ENCODE measurements at regions not wholly inside any gene's neighbourhood (a gene's known extent, or its start where the extent isn't known, plus 50 kb on each side); places are given as distances from the start of the nearest gene placed in this dataset.

DNA sequence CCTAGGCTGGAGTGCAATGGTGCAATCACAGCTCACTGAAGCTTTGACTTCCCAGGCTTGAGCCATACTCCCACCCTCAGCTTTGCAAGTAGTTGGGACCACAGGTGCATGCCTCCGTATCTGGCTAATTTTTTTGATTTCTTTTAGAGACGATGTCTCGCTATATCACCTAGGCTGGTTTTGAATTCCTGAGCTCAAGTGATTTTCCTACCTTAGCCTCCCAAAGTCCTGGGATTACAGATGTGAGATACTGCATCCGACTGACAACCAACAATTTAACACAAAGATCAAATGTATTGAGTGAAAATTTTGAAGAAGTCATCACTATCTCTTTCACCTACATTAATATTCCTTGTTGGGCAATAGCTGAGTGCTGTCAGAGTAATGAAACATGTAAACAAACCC is 181.6 kb downstream of the MYCN start:
- DNase-seq (ENCODE audit: low read depth, low spot score) = no peak

DNA sequence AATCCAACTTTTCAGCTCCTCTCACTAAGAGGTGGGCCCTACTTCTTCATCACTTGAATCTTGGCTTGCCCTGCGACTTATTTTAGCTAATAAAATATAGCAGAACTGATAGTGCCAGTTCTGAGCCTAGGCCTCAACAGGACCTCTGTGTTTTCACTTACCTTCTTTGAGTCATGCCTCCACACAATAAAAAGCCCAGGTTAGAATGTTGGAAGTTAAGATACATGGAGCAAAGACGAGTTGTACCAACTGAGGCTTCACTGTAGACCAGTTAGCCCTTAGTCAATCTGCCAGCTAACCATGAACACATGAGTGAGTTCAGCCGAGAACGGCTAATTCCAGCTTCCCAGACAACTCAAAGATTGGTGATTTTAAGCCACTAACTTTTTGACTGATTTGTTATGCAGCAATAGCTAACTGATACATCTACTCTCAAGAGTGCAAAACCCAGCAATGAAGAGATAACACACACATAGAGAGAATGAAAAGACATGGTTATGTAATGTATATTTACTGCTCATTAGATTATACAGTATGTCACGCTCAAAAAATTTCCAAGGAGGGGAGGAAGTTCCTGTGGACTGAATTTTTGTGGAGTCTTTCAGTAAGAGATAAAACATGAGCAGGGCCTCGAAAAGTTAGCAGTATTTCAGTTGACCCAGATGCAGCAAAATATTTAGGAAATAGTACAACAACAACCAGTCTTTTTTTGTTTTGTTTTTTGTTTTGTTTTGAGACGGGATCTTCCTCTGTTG is 181.1 kb downstream of the MYCN start:
- DNase-seq (ENCODE audit: low read depth, low spot score) = no peak

DNA sequence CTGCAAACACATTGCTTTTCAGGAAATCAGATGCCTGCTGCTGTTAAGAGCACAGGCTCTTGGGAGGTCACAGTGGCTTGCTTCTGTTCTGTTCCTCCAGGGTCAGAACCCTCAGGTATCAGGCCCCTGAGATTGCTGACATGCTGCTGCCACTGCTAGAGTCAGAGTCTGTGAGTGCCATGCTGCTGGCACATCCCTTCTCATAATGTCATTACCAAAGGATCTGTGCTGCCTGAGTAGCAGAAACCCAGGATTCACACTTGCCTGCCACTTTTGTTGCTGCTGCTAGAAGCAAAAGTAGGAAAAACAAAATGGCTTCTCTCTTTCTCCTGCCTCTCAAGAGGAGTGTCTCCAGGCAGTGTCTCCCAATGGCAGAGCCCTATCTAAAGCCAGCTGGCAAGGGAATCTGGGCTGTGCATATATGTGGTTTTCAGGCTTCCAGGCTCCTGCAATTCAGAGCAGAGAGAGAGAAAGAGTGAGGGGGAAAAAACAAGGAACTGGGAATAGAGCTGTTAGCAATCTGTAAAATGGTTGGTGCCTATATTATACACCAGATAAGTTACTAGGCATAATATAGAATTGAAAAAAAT is 180.3 kb downstream of the MYCN start:
- DNase-seq (ENCODE audit: low read depth, low spot score) = no peak

DNA sequence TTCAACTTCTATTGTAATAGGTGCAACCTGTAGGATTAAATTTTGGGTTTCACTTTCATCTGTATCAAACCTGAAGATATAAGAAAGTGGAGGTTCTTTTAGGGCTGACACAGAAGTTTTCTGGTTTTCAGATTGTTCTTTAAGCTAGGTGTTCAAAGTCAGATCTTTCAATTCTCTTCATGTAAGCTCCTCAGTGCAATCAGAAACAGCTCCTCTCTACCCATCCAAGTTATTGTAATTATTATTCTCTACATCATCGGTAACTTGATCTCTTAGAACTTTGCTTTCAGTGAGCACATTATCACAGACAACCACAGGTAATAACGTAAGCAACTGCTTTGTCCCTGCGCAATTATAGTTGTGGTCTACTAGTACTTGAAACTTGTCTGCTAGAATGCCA is 179.4 kb downstream of the MYCN start:
- DNase-seq (ENCODE audit: low read depth, low spot score) = no peak

DNA sequence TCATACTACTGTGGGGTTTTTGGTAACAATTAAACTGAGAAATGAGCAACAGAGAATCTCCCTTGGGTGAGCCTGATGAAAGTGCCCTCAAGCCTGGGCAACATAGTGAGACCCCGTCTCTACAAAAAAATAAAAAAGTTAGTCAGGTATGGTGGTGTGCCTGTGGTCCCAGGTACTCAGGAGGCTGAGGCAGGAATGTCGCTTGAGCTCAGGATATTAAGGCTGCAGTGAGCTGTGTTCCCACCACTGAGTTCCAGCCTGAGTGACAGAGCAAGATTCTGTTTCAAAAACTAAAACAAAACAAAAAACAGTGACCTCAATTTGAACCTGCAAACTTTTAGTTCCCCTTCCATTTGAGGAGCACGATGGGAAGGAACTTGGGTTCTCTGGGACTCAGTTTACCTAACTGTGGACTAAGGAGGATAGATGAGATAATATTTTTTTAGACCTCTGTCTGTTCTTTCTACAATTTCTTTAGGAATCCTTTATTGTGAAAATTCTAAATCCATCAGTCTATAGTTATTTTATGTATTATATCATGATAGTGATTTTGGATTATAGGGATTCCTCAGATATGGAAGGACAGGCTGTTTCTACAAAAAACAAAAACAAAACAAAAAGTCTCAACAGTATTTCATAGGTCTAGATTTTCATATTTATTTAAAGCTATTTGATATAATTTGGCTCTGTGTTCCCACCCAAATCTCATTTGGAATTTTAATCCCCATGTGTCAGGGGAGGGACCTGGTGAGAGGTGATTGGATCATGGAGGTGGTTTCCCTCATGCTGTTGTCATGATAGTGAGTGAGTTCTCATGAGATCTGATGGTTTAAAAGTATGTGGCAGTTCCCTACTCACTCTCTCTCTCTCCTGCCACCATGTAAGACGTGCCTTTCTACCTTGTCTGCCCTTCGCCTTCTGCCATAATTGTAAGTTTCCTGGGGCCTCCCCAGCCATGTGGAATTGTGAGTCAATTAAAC is 178.6 kb downstream of the MYCN start:
- DNase-seq (ENCODE audit: low read depth, low spot score) = no peak

DNA sequence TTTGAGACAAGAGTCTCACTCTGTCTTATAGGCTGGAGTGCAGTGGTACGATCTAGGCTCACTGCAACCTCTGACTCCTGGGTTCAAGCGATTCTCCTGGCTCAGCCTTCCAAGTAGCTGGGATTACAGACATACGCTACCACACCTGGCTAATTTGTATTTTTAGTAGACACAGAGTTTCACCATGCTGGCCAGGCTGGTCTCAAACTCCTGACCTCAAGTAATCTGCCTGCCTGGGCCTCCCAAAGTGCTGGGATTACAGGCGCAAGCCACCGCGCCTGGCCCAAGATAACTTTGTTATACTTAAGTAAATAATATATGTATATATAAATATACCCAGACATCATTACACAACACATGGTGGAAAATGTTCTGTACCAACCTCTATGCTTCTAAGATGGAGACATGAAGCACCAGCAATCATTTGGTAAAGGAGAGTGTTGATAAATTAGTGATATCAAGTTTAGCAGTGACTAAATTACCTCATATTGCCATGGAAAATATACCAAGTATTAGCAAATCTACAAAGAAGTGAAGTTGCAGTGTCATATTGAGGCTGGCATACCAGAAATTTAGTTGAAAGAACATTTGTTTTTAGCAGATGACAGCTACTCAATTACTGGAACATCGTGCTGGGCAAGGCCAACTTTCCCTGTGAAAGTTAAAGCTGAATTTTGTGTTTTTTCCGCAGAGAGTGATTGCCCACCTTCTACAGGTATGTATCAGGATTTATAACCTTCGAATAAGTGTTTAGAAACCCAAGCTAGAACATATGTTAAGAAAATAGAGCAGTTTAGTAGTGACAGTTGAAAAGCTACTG is 177.7 kb downstream of the MYCN start:
- no peak for DNase-seq (ENCODE audit: low read depth, low spot score)

DNA sequence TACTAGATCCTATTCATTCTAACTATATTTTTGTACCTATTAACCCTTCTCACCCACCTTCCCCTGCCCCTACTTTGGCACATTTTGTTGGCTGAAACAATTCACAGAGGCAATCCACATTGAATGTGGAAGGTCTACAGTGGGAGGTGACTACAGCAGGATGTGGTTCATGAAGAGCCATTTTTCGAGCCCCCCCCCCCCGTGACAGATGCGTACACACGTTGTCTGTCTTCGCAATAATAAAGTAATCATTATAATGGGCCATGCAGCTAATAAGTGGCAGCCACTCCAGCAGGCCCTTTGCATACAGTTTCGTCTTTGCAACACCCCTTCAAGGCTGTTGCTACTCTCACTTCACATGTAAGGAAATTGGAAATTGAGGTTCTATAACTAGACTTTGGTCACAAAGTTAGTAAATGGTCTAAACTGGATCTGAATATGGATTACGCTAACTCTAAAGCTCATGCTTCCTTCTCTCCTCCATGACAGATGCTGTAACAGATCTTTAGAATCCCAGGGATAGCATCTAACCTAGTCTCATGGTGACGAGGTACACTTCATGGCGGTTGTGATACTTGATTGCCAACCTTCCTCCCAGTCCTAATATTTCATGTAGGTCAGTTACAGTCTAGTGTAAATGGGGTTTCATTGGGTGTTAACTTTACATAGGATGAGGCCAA is 176.8 kb downstream of the MYCN start:
- DNase-seq (ENCODE audit: low read depth, low spot score) = no peak

DNA sequence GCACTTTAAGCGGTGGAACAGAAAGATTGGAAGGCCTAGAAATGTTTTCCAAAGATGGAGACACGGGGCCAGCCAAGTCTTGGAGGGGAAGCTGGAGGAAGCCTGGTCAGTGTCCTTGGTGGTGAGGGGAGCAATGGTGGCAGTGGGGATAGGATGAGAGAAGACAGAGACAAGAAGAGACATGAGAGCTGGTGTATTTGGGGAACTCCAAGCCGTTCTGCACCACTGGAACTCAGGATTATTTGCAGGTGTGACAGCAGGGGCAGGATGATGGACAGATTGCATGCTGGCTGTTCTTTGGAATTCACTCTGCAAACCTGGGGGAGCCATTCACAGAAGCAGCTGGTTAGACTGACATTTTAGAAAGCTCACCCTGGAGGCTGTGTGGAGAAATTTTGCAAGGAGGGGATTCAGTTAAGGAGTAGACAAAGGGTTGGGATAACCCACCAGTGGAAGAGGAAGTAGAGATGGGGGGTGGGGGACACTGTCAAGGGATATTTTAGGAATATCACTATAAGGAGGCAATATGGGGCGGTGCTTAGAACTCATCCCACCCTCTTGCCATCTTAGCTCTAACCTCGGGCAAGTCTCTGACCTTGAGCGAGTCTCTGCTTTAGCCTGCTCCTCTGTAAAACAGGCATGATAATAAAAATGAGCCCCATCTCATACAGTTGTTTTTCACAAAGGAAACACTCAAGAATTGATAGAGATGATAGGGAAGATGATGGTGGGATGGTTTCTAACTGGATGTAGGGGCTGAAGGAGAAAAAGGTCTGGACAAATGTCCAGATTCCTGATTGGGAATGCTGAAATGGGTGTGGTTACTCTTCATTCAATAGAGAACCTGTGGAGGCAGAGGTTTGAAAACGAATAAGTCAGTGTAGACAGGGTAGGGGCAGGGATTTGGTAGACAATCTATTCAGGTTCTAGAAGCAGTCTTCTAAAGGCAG is 175.8 kb downstream of the MYCN start:
- DNase-seq (ENCODE audit: low read depth, low spot score) = no peak

DNA sequence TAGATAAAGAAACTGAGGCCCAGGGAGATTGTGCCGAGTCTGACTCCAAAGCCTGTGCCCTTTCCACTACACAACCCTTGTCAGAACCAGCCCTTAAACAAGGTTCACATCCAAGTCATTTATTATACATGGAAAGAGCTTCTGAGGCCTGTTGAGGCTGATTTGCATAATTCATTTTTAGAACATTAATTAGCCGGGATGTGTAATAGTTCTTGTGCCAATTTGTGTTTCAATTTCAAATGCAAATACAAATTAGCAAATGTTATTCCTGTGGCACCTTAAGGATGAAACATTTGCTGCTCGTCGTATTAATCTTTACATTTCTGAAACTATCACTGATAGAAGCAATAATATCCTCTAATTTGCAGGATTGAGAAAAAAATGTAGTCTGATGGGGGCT is 174.9 kb downstream of the MYCN start:
- no peak for DNase-seq (ENCODE audit: low read depth, low spot score)

DNA sequence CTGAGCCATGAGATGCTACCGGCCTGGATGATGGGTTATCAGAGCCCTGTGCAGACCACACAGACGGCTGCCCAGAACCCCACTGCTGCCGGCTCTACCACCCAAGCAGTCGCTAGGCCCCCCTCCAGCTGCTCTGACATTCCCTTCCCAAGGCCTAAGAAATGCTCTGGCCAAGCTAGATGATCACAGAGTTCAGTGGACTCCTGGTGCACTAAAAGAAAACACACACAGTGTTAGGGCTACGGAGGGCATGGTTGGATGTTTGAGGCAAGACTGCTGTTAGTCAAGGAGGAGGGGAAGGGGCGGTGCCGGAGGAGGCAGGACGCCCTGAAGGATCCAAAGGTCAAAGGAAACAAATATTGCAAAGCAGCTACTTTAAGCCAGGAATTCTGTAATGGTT is 174.5 kb downstream of the MYCN start:
- DNase-seq (ENCODE audit: low read depth, low spot score) = no peak

DNA sequence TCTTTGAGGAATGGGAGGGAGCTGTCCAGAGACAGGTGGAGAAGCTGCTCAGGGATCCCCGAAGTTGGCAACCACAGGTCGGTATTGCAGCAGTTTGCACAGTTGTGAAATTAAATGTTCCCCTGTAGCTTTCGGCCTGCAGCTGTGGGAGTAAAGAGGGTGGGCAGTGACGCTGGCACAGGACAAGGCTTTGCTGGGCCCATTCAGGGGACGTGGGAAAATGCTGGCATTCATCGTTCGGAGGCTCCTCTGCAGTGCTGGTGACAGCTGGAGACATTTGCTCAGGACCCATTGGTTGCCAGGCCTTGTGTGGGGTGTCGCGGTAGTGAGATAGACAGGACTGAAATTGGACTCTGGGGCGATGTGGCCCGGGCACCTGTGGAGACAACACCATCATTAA is 173.7 kb downstream of the MYCN start:
- no peak for DNase-seq (ENCODE audit: low read depth, low spot score)

DNA sequence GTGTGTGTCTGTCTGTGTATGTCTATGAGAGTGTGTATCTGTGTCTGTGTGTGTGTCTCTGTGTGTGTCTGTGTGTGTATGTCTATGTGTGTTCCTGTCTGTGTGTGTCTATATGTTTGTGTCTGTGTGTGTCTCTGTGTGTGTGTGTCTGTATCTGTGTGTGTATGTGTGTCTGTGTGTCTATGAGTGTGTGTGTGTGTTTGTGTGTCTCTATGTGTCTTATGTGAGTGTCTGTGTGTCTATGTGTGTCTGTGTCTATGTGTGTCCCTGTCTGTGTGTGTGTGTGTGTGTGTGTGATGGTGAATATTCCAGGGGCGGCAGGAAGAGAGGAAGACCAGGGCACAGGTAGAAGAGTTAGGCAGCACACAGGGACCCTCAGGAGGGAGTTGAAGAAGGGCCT is 173.2 kb downstream of the MYCN start:
- no peak for DNase-seq (ENCODE audit: low read depth, low spot score)

DNA sequence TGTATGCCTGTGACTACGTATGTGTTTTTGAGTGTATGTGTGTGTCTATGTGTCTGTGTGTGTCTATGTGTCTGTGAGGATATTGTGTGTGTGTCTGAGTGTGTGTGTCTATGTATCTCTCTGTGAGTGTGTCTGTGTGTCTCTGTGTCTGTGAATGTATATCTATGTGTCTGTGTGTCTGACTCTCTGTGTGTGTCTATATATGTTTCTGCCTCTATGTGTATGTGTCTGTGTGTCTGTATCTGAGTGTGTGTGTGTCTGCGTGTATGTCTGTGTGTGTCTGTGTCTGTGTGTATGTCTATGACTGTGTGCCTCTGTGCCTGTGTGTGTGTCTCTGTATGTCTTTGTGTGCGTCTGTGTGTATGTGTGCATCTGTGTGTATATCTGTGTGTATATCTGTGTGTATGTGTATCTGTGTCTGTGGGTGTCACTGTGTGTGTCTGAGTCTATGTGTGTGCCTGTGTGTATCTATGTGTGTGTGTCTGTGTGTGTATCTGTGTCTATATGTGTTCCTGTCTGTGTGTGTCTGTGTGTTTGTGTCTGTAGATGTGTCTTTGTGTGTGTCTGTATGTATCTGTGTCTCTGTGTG is 172.7 kb downstream of the MYCN start:
- no peak for DNase-seq (ENCODE audit: low read depth, low spot score)

DNA sequence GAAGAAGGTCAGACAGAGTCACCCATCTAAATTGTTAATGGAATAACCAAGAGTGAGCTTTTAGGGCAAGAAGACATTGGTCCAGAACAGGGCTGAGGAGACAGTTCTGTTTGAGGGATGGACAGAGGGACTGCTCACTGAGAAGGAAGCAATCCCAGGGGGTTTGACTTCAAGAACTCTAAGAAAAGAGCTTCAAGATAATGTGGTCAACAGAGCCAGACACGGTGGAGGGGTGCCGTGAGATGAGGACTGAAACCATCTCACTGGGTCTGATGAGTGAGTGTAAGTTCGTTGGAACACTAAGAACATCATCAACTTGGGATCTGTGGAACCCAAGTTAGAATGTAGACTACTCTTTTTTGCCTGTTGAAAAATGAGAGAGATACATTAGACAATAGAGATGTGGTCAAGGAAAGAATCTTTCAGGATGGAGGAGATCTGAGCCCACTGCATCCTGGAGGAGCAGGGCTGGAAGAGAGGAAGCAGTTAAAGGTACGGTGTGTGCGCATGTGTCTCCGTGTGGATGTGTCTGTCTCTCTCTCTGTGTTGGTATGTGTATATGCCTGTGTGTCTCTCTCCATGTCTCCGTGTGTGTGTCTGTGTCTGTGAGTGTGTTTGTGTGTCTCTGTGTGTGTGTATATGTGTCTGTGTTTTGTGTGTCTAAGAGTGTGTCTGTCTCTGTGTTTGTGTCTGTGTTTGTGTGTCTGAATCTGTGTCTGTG is 172.1 kb downstream of the MYCN start:
- DNase-seq (ENCODE audit: low read depth, low spot score) = no peak

DNA sequence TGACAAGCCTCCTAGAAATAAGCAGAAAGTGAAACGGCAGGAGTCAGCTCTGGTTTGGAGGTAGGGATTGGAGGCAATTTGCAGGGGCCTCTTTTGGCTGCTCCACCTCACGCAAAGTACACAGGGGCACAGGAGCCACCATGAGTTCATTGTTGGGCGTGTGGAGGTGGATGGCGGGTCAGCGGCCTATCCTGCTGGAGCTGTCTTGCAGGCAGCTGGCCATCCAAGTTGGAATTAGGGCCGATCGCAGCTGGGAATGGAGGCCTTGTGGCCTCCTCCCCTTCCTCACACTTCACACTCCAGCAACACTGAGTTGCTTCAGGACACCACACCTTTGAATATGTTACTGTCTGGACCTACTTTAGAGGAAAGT is 171.5 kb downstream of the MYCN start:
- no peak for DNase-seq (ENCODE audit: low read depth, low spot score)

DNA sequence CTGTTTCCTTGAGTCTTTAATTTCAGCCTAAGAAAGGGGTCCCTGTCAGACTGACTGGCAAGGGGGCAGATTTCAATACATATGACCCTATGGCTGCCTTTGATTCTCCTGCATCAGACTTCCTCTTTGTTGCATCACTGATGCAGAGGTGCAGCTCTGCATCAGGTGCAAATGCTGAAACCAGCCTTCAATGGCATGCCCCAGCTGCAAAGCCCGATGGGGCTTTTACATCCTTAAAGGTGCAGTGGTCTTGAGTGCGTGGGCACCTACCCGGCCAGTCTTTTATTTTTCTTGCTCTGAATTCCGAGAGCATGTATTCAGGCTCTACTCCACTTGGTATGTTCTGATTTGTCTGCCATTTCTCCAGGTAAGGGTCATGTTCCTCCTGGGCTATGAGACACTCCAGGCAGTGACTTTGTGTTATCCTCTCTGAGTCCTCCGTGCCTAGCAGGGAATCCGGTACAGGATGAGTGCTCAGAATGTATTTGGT is 169.5 kb downstream of the MYCN start:
- DNase-seq (ENCODE audit: low read depth, low spot score) = no peak

DNA sequence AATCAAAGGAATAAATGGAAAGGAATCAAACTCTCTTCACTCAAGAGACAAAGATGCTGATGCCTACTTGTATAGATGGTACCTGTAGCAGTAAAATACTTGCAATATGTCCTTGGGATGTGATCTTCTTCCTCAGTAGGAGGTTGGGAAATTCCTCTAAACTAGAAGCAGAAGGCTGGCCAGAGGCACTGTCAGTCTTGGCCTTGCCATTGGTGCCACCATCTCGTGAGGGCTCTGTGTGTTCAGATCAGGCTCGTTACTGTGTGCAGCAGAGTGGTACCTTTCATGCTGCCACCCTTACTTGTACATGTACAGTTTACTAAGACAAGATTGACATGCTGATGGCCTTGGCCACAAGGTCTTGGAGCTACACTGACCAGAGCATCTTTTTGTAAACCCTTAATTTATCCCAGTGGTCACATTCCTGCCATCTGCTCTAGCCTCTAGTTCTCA is 169.0 kb downstream of the MYCN start:
- no peak for DNase-seq (ENCODE audit: low read depth, low spot score)

DNA sequence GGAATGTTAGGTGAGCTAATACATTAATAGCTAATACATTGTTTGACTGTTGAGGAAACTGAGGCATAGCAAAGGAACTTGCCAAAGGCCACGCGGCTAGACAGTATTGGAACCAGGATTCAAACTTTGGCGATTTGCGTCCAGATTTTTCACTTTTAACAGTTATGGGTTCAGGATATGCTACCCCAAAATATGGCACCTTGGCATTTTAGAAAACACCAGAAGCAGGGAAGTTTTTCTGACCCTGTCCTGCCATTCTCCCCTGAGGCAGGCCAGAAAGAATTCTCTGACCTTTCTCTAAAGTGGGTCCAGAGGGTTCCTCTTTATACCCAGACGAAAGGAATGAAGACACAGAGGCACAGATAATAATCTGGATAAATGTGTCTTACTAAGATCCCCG is 166.9 kb downstream of the MYCN start:
- no peak for DNase-seq (ENCODE audit: low read depth, low spot score)

DNA sequence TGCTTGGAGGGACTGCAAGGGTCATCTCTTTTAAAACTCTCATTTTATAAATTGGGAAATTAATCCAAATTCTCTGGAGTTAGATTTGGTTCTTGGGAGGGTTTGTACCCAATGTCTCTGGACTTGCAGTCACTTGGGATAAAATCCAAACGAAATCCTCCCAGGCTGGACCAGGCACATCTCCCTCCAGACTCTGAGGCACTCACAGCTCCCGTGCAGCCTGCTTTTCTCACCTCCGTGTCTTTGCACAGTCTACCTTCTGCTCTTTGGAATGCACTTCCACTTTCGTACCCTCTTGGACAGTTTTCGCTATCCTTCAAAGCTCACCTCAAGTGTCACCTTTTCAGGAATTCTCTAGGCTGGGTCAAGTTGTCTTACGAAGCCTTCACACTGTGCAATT is 166.3 kb downstream of the MYCN start:
- no peak for DNase-seq (ENCODE audit: low read depth, low spot score)

Data from iPS DF 19.7 (cell line).